Endothelial cell of umbilical vein (primary cell): ENCODE measurements at regions not wholly inside any gene's neighbourhood (a gene's known extent, or its start where the extent isn't known, plus 50 kb on each side); places are given as distances from the start of the nearest gene placed in this dataset.

Source experiments
- BruUV-seq: library from RNA; stranded (reverse); fragments of 400-500 nt; replicated peaks from 2 replicates; lab custom pipeline; 2021; lab: Mats Ljungman, UMichigan
- CTCF ChIA-PET: fragments of 300-600, 350-600 bp; sonication (Branson Sonifier 250); formaldehyde crosslinking; loops from one replicate; lab custom pipeline; 2021; ENCODE audit warnings: antibody characterized with exemption, inconsistent platforms; lab: Charles Lee
- POLR2A ChIA-PET: fragments of 300-600, 350-600 bp; sonication (Branson Sonifier 250); formaldehyde crosslinking; loops from one replicate; lab custom pipeline; 2021; ENCODE audit warnings: antibody characterized with exemption, inconsistent platforms; lab: Charles Lee
- DNase-seq: peaks from one replicate; pipeline ENCODE4 v3.0.0-alpha.2; 2011; ENCODE audit warnings: low read depth, low spot score
- FAIRE-seq: peaks from 2 replicates; lab custom pipeline; 2011; peaks lifted over from hg19 to GRCh38; lab: Jason Lieb, UNC
- H2AFZ ChIP-seq: 2 replicates; pipeline ENCODE4 v1.6.0; 2012; ENCODE audit warnings: low read depth, low read length, control low read depth, inconsistent platforms
- H3K27ac ChIP-seq: 2 replicates; pipeline ENCODE4 v1.5.1; 2011; ENCODE audit warnings: low read depth, mild to moderate bottlenecking, control low read depth, low read length, moderate library complexity; ENCODE audit not compliant: insufficient read depth
- H3K27me3 ChIP-seq, 2 experiments: 2 replicates each; pipeline versions ENCODE4 v1.6.0 to v1.6.1; 2011; ENCODE audit warnings: low read length in 2 of 2, mixed read lengths in 1 of 2; ENCODE audit not compliant: control insufficient read depth in 2 of 2, insufficient read depth in 2 of 2
- H3K36me3 ChIP-seq, 2 experiments: 2 replicates in 1 of 2; 3 replicates in 1 of 2; pipeline ENCODE4 v1.5.1; 2011; ENCODE audit warnings: low read length in 2 of 2, mild to moderate bottlenecking in 1 of 2, moderate library complexity in 1 of 2; ENCODE audit not compliant: control insufficient read depth in 2 of 2, insufficient read depth in 2 of 2; ENCODE audit errors: extremely low read depth in 1 of 2
- H3K4me1 ChIP-seq: 3 replicates; pipeline ENCODE4 v1.5.1; 2011; ENCODE audit warnings: mild to moderate bottlenecking, low read length; ENCODE audit not compliant: control insufficient read depth, insufficient read depth; ENCODE audit errors: extremely low read depth
- H3K4me2 ChIP-seq: 2 replicates; pipeline ENCODE4 v1.6.1; 2011; ENCODE audit warnings: low read length, control low read depth, mixed read lengths; ENCODE audit not compliant: insufficient read depth
- H3K4me3 ChIP-seq, 3 experiments: fragments of 200-600 bp in 1 of 3; sonication (generic), shearing (Covaris generic) in 1 of 3; replicated peaks in 1 of 3; 2 replicates each; pipeline ENCODE4 v1.5.1; 2011 to 2016; ENCODE audit warnings: control low read depth in 3 of 3, low read length in 3 of 3, mild to moderate bottlenecking in 2 of 3, inconsistent platforms in 1 of 3, low read depth in 1 of 3, moderate library complexity in 1 of 3; ENCODE audit not compliant: insufficient read depth in 1 of 3
- H3K79me2 ChIP-seq: 2 replicates; pipeline ENCODE4 v1.6.0; 2012; ENCODE audit warnings: low read length, inconsistent platforms; ENCODE audit not compliant: control insufficient read depth, insufficient read depth
- H3K9ac ChIP-seq: replicated peaks from 2 replicates; pipeline ENCODE3; 2011; ENCODE audit warnings: low read length, control low read depth; ENCODE audit not compliant: insufficient read depth; ENCODE audit errors: extremely low read depth
- H3K9me1 ChIP-seq: replicated peaks from 3 replicates; pipeline ENCODE4 v1.6.0; 2011; ENCODE audit warnings: mild to moderate bottlenecking, low read length; ENCODE audit not compliant: control insufficient read depth, insufficient read depth; ENCODE audit errors: extremely low read depth
- H3K9me3 ChIP-seq: replicated peaks from 2 replicates; pipeline ENCODE4 v1.5.1; 2012; ENCODE audit warnings: low read length, inconsistent platforms; ENCODE audit not compliant: control insufficient read depth, insufficient read depth
- H4K20me1 ChIP-seq: replicated peaks from 2 replicates; pipeline ENCODE3; 2011; ENCODE audit warnings: mild to moderate bottlenecking, low read length; ENCODE audit not compliant: control insufficient read depth, insufficient read depth; ENCODE audit errors: extremely low read depth
- CTCF ChIP-seq, 2 donors: IDR thresholded peaks; 1 replicate in 1 of 2; 2 replicates in 1 of 2; pipeline ENCODE4 v1.5.1; 2011; ENCODE audit warnings: low read length in 2 of 2, mild to moderate bottlenecking in 2 of 2, moderate library complexity in 2 of 2, control low read depth in 1 of 2, inconsistent platforms in 1 of 2, low read depth in 1 of 2; ENCODE audit not compliant: insufficient read depth in 1 of 2; ENCODE audit errors: extremely low read depth in 1 of 2
- EZH2 ChIP-seq: IDR thresholded peaks from 2 replicates; pipeline ENCODE4 v1.6.1; 2012; ENCODE audit warnings: borderline replicate concordance, low read depth, mild to moderate bottlenecking, moderate library complexity, low read length, inconsistent platforms; ENCODE audit not compliant: severe bottlenecking
- FOS ChIP-seq: IDR thresholded peaks from 2 replicates; pipeline ENCODE4 v1.6.1; 2011; ENCODE audit warnings: mild to moderate bottlenecking, low read length, moderate library complexity, borderline replicate concordance; ENCODE audit not compliant: insufficient read depth
- MAX ChIP-seq: IDR thresholded peaks from 2 replicates; pipeline ENCODE4 v1.6.1; 2011; ENCODE audit not compliant: insufficient read depth, insufficient read length
- MYC ChIP-seq: IDR thresholded peaks from one replicate; pipeline ENCODE4 v1.6.1; 2011; ENCODE audit warnings: mild to moderate bottlenecking, low read depth, low read length
- POLR2A ChIP-seq: IDR thresholded peaks from 2 replicates; pipeline ENCODE4 v1.6.1; 2012; ENCODE audit warnings: low read depth, mild to moderate bottlenecking, control low read depth, low read length
- POLR2AphosphoS5 ChIP-seq: IDR thresholded peaks from 2 replicates; pipeline ENCODE4 v1.6.1; 2012; ENCODE audit warnings: low read depth, mild to moderate bottlenecking, control low read depth, low read length, moderate library complexity; ENCODE audit not compliant: insufficient read depth
- dilution Hi-C: fragments of 300-500 bp; cut with MboI; formaldehyde crosslinking; loops from one replicate; pipeline ENCODE4 v1.15.0; 2019; ENCODE audit warnings: low sequenced_read_pairs; ENCODE audit not compliant: extremely low pct_ligation_motif_present
- intact Hi-C: fragments of 100-400 bp; cut with micrococcal nuclease; formaldehyde crosslinking; loops from one replicate; pipeline ENCODE4 v1.10.0; 2022

GRCh38 chr10:55491712-55492111 is 690.7 kb upstream of the PCDH15 start:
- Histone ChIP-seq H3K9me1 (no peaks in the 10 kb centered on the region), H3K27ac (no peak overlapping the region), H3K4me1 (no peaks in the 10 kb centered on the region), H3K9ac (no peak overlapping the region), H2AFZ (no peak overlapping the region), H3K79me2 (no peaks in the 10 kb centered on the region), H3K27me3 (no peaks in the 10 kb centered on the region), H3K4me2 (no peak overlapping the region), H3K36me3 (no peaks in the 10 kb centered on the region), H3K4me3 (no peak overlapping the region), H4K20me1 (no peaks in the 10 kb centered on the region), H3K9me3 (no peaks in the 10 kb centered on the region)
- ChIA-PET CTCF (interaction anchor here (0.8 kb wide), 1 partner anchor 10 kb away, joined by 3 read pairs; no protein-coding TSS in a partner anchor), POLR2A (no interaction called here)
- intact Hi-C loops (no loop called here), dilution Hi-C loops (no loop called here)
- TF ChIP-seq EZH2 (no peak), MAX (no peak), CTCF (IDR thresholded peaks at IDR 0.05; ENCODE audit: extremely low read depth in 1 of 2, insufficient read depth in 1 of 2, low read depth in 1 of 2, low read length in 2 of 2) (no peak), POLR2AphosphoS5 (no peak), FOS (no peak), POLR2A (no peak), MYC (no peak)
- FAIRE-seq (no peak), DNase-seq (no peak)
- no TSS peak for BruUV-seq
